Ovary (tissue), 3 donors: ENCODE measurements at regions not wholly inside any gene's neighbourhood (a gene's known extent, or its start where the extent isn't known, plus 50 kb on each side); places are given as distances from the start of the nearest gene placed in this dataset.

Source experiments
- CTCF ChIP-seq, 3 donors: fragments of 450-650 bp in 2 of 3; fragments of 200-600 bp in 1 of 3; IDR thresholded peaks; one replicate each; pipeline versions ENCODE4 v1.5.1 to v1.8.0; 2016 to 2022; ENCODE audit warnings: antibody characterized with exemption in 3 of 3, mild to moderate bottlenecking in 1 of 3
- EP300 ChIP-seq: sonication (generic); formaldehyde crosslinking; IDR thresholded peaks from one replicate; pipeline ENCODE4 v1.6.1; 2017; ENCODE audit warnings: antibody characterized with exemption
- POLR2A ChIP-seq: fragments of 450-650 bp; IDR thresholded peaks from one replicate; pipeline ENCODE4 v1.6.1; 2017; ENCODE audit warnings: antibody characterized with exemption, mild to moderate bottlenecking, moderate library complexity
- donor health status: DM: no; HTN: no; CAD: no.

- TF ChIP-seq CTCF (IDR thresholded peaks at IDR 0.05) (no peak), POLR2A (no peak), EP300 (no peak)
Observed at GRCh38 chrX:68936126-68936525, 107.3 kb downstream of the EFNB1 start.
